ENCODE measurements at regions not wholly inside any gene's neighbourhood (a gene's known extent, or its start where the extent isn't known, plus 50 kb on each side); places are given as distances from the start of the nearest gene placed in this dataset.

GRCh38 chr7:42473099-42473498 is 236.1 kb upstream of the GLI3 start:
- no peaks in the 10 kb centered on the region for H3K36me3 Mint-ChIP-seq (ENCODE audit: insufficient read depth)
- no peak overlapping the region for H3K27ac Mint-ChIP-seq
- no peaks in the 10 kb centered on the region for H3K9me3 Mint-ChIP-seq (ENCODE audit: low read depth)
- peaks cover 3% of the 10 kb centered on the region for H3K27me3 Mint-ChIP-seq
- H3K4me3 Mint-ChIP-seq (ENCODE audit: low read depth), result no peak overlapping the region
- DNase-seq (ENCODE audit: low spot score, unreplicated experiment), result no peak
- H3K4me1 Mint-ChIP-seq (ENCODE audit: low read depth), result no peaks in the 10 kb centered on the region
- TF ChIP-seq, protein P1, sequence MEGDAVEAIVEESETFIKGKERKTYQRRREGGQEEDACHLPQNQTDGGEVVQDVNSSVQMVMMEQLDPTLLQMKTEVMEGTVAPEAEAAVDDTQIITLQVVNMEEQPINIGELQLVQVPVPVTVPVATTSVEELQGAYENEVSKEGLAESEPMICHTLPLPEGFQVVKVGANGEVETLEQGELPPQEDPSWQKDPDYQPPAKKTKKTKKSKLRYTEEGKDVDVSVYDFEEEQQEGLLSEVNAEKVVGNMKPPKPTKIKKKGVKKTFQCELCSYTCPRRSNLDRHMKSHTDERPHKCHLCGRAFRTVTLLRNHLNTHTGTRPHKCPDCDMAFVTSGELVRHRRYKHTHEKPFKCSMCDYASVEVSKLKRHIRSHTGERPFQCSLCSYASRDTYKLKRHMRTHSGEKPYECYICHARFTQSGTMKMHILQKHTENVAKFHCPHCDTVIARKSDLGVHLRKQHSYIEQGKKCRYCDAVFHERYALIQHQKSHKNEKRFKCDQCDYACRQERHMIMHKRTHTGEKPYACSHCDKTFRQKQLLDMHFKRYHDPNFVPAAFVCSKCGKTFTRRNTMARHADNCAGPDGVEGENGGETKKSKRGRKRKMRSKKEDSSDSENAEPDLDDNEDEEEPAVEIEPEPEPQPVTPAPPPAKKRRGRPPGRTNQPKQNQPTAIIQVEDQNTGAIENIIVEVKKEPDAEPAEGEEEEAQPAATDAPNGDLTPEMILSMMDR (IDR thresholded peaks at IDR 0.05; ENCODE audit: unreplicated experiment), result no peak

DNA sequence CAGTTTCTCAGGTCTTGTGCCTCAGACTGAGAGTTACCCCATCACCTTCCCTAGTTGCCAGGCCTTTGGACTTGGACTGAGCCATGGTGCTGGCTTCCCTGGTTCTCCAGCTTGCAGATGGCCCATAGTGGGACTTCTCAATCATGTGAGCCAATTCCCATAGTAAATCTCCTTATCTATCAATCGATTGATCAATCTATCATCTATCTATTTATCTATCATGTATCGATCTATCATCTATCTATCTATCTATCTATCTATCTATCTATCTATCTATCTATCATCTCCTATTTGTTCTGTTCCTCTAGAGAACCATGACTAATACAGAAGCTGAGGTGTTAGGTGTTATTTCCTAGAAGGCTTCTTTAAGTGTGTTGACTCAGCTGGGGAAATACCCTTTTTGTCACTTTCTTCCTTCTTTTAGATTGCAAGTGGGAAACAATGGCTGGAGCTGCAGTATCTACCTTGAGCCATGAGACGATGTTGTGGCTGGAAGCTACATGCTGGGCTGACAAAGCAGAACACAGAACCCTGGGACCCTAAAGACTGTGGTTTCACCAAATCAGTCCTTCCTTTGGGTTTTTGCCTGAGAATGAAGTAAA is 234.7 kb upstream of the GLI3 start:
- no peaks in the 10 kb centered on the region for H3K9me3 Mint-ChIP-seq (ENCODE audit: low read depth)
- TF ChIP-seq, protein P1 (IDR thresholded peaks at IDR 0.05; ENCODE audit: unreplicated experiment), result no peak
- H3K27me3 Mint-ChIP-seq, result peaks cover 3% of the 10 kb centered on the region
- H3K4me3 Mint-ChIP-seq (ENCODE audit: low read depth), result no peak overlapping the region
- no peak for DNase-seq (ENCODE audit: low spot score, unreplicated experiment)
- no peak overlapping the region for H3K27ac Mint-ChIP-seq
- no peaks in the 10 kb centered on the region for H3K36me3 Mint-ChIP-seq (ENCODE audit: insufficient read depth)
- H3K4me1 Mint-ChIP-seq (ENCODE audit: low read depth), result no peaks in the 10 kb centered on the region

- Mint-ChIP-seq H3K27me3 (peaks cover 3% of the 10 kb centered on the region), H3K4me1 (ENCODE audit: low read depth) (no peaks in the 10 kb centered on the region), H3K4me3 (ENCODE audit: low read depth) (no peak overlapping the region), H3K36me3 (ENCODE audit: insufficient read depth) (no peaks in the 10 kb centered on the region), H3K9me3 (ENCODE audit: low read depth) (no peaks in the 10 kb centered on the region), H3K27ac (no peak overlapping the region)
- no peak for DNase-seq (ENCODE audit: low spot score, unreplicated experiment)
- TF ChIP-seq, protein P1 (IDR thresholded peaks at IDR 0.05; ENCODE audit: unreplicated experiment), result no peak
Observed at GRCh38 chr7:42469341-42469740, 232.3 kb upstream of the GLI3 start.

GRCh38 chr7:42468471-42468870 is 231.5 kb upstream of the GLI3 start:
- Mint-ChIP-seq H3K9me3 (ENCODE audit: low read depth) (peaks cover 3% of the 10 kb centered on the region), H3K4me3 (ENCODE audit: low read depth) (no peak overlapping the region), H3K36me3 (ENCODE audit: insufficient read depth) (no peaks in the 10 kb centered on the region), H3K27ac (no peak overlapping the region), H3K27me3 (peaks cover 2% of the 10 kb centered on the region), H3K4me1 (ENCODE audit: low read depth) (no peaks in the 10 kb centered on the region)
- DNase-seq (ENCODE audit: low spot score, unreplicated experiment), result no peak
- TF ChIP-seq, protein P1 (IDR thresholded peaks at IDR 0.05; ENCODE audit: unreplicated experiment), result no peak

DNA sequence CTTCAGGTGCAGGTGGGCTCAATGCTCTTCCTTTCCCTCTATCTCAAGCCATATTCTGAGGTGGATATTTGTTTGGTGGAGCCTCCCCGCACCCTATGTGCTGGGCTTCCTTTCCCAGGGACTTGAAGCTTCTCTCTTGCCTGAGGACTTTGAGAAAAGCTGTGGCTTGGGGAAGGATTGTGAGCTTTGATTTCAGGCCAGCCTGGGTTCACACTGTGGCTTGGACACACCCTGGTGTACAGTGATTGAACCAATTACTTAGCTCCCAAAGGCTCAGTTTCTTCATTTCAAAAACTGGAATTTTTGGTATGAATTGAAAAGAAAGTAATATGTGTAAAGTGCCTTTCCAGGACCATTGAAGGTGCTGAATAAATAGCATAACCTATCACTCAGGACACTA is 224.5 kb upstream of the GLI3 start:
- H3K4me1 Mint-ChIP-seq (ENCODE audit: low read depth), result peaks cover 1% of the 10 kb centered on the region
- H3K36me3 Mint-ChIP-seq (ENCODE audit: insufficient read depth), result no peaks in the 10 kb centered on the region
- TF ChIP-seq, protein P1 (IDR thresholded peaks at IDR 0.05; ENCODE audit: unreplicated experiment), result no peak
- no peak for DNase-seq (ENCODE audit: low spot score, unreplicated experiment)
- H3K9me3 Mint-ChIP-seq (ENCODE audit: low read depth), result peaks cover 3% of the 10 kb centered on the region
- no peak overlapping the region for H3K27ac Mint-ChIP-seq
- H3K27me3 Mint-ChIP-seq, result no peaks in the 10 kb centered on the region
- H3K4me3 Mint-ChIP-seq (ENCODE audit: low read depth), result no peak overlapping the region
